Epithelial cell of esophagus (primary cell): ENCODE measurements at regions not wholly inside any gene's neighbourhood (a gene's known extent, or its start where the extent isn't known, plus 50 kb on each side); places are given as distances from the start of the nearest gene placed in this dataset.

Experiments
- DNase-seq: peaks from one replicate; pipeline ENCODE4 v3.0.0; 2010; ENCODE audit warnings: low read depth
- H3K4me3 ChIP-seq: 2 replicates; pipeline ENCODE4 v1.5.1; 2011; ENCODE audit warnings: mild to moderate bottlenecking, low read length, control low read depth
- TF ChIP-seq, protein P1 (sequence below): IDR thresholded peaks from 2 replicates; pipeline ENCODE4 v1.5.1; 2011; ENCODE audit warnings: low read depth, mild to moderate bottlenecking, low read length, control low read depth, inconsistent platforms; ENCODE audit not compliant: insufficient read depth; ENCODE audit errors: missing control alignments

DNA sequence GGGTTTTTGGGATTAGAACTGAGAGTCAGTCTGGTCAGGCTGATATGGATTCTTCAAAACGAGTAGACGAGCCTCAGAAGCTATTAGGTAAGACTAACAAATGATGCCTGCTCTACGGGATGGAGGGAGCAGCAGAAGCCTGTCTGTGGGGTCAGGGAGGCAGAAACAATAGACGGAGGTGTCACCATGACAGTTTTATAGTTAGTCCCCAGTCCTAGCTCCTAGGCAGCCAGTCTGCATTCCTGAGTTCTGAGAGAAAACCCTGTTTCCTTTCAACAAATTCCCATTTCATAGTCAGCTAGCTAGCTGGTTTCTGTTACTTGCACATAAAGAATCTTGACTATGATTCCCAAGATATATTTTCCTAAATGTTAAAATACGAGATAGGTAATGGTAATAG lies 542.1 kb downstream of the PID1 start:
- H3K4me3 ChIP-seq: no peak overlapping the region
- TF ChIP-seq, protein P1, sequence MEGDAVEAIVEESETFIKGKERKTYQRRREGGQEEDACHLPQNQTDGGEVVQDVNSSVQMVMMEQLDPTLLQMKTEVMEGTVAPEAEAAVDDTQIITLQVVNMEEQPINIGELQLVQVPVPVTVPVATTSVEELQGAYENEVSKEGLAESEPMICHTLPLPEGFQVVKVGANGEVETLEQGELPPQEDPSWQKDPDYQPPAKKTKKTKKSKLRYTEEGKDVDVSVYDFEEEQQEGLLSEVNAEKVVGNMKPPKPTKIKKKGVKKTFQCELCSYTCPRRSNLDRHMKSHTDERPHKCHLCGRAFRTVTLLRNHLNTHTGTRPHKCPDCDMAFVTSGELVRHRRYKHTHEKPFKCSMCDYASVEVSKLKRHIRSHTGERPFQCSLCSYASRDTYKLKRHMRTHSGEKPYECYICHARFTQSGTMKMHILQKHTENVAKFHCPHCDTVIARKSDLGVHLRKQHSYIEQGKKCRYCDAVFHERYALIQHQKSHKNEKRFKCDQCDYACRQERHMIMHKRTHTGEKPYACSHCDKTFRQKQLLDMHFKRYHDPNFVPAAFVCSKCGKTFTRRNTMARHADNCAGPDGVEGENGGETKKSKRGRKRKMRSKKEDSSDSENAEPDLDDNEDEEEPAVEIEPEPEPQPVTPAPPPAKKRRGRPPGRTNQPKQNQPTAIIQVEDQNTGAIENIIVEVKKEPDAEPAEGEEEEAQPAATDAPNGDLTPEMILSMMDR: no peak
- DNase-seq: peak; percentile 13

DNA sequence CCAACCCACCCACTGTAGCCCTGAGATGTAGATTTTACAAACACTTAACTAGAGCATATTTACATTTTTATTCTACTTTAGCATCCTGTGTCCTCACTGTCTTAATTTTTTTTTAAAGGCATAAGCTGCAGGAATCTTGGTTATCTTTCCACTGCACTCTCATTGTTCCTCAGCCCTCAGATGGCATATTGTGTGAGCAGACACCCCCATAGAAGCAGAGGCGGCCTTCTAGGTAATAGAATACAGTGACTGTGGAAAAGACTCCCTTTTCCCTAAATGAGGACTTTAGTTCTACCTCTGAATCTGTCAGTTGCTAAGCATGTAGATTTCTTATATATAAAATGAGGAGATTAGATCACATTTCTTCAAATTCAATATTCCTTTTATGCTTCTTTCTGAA lies 543.5 kb upstream of the SPHKAP start:
- no peak for DNase-seq
- TF ChIP-seq, protein P1: no peak
- H3K4me3 ChIP-seq: no peak overlapping the region

DNA sequence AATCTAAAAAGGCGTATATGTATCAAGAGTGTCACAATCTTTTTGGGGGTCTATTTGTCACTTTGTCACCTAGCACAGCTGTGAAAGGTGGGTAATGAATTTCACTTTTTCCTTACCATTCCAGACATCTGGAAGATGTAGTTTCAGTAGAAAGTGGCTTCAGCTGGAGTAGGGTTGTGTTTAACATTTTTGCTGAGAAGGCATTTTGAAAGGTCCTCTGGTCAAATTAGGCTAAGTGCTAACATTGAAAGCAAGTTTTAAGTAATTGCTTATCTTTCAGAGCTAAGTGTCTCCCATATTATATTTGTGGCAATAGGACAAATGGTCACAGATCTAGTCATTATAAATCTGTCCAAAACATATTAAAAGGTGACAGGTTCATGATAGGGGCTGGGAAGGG lies 542.1 kb upstream of the SPHKAP start:
- DNase-seq: no peak
- TF ChIP-seq, protein P1: no peak
- no peak overlapping the region for H3K4me3 ChIP-seq

DNA sequence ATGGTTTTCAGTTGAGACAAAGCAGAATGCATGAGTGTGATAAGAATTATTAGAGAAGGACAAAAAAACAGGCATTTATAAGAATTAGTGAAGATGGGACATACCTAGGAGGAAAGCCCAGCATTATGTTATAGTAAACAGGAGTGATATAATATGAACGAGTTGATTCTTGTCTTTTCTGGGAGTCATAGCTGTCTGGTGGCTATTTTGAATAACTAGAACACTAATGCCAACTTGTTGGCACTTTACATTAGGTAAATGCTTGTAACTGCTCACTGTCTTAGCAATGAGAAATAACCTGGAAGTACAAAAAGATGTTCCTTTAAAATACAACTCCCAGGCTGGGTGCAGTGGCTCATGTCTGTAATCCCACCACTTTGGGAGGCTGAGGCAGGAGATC lies 540.8 kb upstream of the SPHKAP start:
- DNase-seq: peak; percentile 74
- no peak overlapping the region for H3K4me3 ChIP-seq
- TF ChIP-seq, protein P1: no peak

- no peak for DNase-seq
- no peak overlapping the region for H3K4me3 ChIP-seq
- TF ChIP-seq, protein P1: no peak
Observed at GRCh38 chr2:228720895-228721294, 539.4 kb upstream of the SPHKAP start.

DNA sequence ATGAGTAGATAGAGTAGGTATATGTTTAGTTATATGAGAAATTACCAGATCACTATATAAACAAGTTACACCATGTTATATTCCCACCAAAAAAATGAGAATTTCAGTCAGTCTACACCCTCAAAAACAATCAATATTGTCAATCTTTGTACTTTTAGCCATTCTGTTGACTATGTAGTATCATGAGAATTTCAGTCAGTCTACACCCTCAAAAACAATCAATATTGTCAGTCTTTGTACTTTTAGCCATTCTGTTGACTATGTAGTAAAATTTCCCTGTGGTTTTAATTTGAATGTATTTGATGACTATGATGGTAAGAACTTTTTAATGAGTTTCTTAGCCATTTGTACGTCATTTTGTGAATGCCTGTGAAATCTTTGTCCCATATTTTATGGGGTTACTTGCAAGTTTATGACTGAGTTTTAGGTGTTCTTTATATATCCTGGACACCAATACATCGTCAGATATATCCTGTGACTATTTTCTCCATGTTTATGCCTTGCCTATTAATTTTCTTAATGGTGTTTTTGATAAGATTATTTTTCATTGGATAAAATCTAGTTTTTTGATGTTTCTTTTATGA lies 528.4 kb upstream of the SPHKAP start:
- TF ChIP-seq, protein P1: no peak
- DNase-seq: no peak

DNA sequence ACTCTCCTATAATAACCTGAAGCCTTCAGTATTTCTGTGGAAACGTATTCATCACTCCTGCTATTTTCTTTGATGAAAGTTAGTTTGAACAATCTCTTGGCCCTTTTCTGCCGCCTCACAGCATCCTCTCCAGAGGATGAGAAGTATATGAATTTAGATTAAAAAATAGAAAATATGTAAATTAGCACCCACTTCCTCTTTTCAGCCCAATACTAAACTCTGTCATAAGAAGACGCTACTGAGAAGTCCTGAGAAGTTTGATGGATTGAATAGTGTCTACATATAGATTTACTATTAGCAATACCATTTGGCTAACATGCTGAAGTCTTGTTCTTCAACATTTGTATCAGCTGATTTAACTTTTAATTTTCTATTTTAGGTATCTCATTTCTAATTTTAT lies 526.4 kb upstream of the SPHKAP start:
- TF ChIP-seq, protein P1: no peak
- H3K4me3 ChIP-seq: no peak overlapping the region
- DNase-seq: no peak

More for the DNA sequence above, 528.4 kb upstream of the SPHKAP start:
- no peak overlapping the region for H3K4me3 ChIP-seq
